ENCODE measurements at regions not wholly inside any gene's neighbourhood (a gene's known extent, or its start where the extent isn't known, plus 50 kb on each side); places are given as distances from the start of the nearest gene placed in this dataset.

GRCh38 chr11:115896084-115896483, 391.9 kb upstream of the CADM1 start:
- DNase-seq (ENCODE audit: low read depth): no peak

GRCh38 chr11:115895594-115895993, 391.4 kb upstream of the CADM1 start:
- no peak for DNase-seq (ENCODE audit: low read depth)

GRCh38 chr11:115894176-115894575, 390.0 kb upstream of the CADM1 start:
- no peak for DNase-seq (ENCODE audit: low read depth)

- no peak for DNase-seq (ENCODE audit: low read depth)
Measured at GRCh38 chr11:115893461-115894099, 389.4 kb upstream of the CADM1 start.

- DNase-seq (ENCODE audit: low read depth): no peak
Measured at GRCh38 chr11:115892016-115892415, 387.8 kb upstream of the CADM1 start.

GRCh38 chr11:115891581-115891980, 387.4 kb upstream of the CADM1 start:
- DNase-seq (ENCODE audit: low read depth): no peak

- no peak for DNase-seq (ENCODE audit: low read depth)
Measured at GRCh38 chr11:115890500-115890899, 386.3 kb upstream of the CADM1 start.

- DNase-seq (ENCODE audit: low read depth): no peak
Measured at GRCh38 chr11:115889712-115890111, 385.5 kb upstream of the CADM1 start.

GRCh38 chr11:115887727-115888126, 383.5 kb upstream of the CADM1 start:
- no peak for DNase-seq (ENCODE audit: low read depth)

- no peak for DNase-seq (ENCODE audit: low read depth)
Measured at GRCh38 chr11:115887316-115887715, 383.1 kb upstream of the CADM1 start.

GRCh38 chr11:115886422-115886733, 382.2 kb upstream of the CADM1 start:
- DNase-seq (ENCODE audit: low read depth): no peak

- DNase-seq (ENCODE audit: low read depth): no peak
Measured at GRCh38 chr11:115885535-115886421, 381.6 kb upstream of the CADM1 start.

GRCh38 chr11:115884800-115885534, 380.8 kb upstream of the CADM1 start:
- DNase-seq (ENCODE audit: low read depth): no peak

GRCh38 chr11:115874843-115875242, 370.6 kb upstream of the CADM1 start:
- DNase-seq (ENCODE audit: low read depth): no peak

GRCh38 chr11:115873813-115874212, 369.6 kb upstream of the CADM1 start:
- DNase-seq (ENCODE audit: low read depth): no peak

- DNase-seq (ENCODE audit: low read depth): no peak
Measured at GRCh38 chr11:115872416-115872815, 368.2 kb upstream of the CADM1 start.

GRCh38 chr11:115871161-115871760, 367.0 kb upstream of the CADM1 start:
- DNase-seq (ENCODE audit: low read depth): no peak

- no peak for DNase-seq (ENCODE audit: low read depth)
Measured at GRCh38 chr11:115869780-115870431, 365.7 kb upstream of the CADM1 start.

- no peak for DNase-seq (ENCODE audit: low read depth)
Measured at GRCh38 chr11:115869131-115869530, 364.9 kb upstream of the CADM1 start.

- DNase-seq (ENCODE audit: low read depth): no peak
Measured at GRCh38 chr11:115860246-115860645, 356.0 kb upstream of the CADM1 start.

GRCh38 chr11:115848611-115849010, 344.4 kb upstream of the CADM1 start:
- no peak for DNase-seq (ENCODE audit: low read depth)

- no peak for DNase-seq (ENCODE audit: low read depth)
Measured at GRCh38 chr11:115848080-115848479, 343.9 kb upstream of the CADM1 start.

Data from T-helper 22 cell (primary cell).